ENCODE measurements at regions not wholly inside any gene's neighbourhood (a gene's known extent, or its start where the extent isn't known, plus 50 kb on each side); places are given as distances from the start of the nearest gene placed in this dataset.

DNA sequence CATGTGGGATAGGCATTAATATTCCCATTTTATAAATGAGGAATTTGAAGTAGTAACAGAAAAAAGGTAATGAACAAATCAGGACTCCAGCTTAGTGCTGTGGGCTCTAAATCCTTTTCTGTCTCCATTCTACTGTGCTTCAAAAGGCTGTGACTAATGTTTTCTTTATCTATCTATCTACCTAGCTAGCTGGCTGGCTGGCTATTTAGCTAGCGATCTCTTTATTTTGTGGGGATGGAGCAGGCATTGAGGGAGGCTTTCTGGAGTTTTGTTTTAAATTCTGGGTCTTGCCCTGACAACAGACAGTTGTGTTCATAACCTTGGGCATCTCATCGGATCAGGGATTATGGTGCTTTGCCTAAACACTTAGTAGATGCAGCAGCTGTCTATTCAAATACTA, 139.2 kb downstream of the SOX4 start:
- TF ChIP-seq, protein P1, sequence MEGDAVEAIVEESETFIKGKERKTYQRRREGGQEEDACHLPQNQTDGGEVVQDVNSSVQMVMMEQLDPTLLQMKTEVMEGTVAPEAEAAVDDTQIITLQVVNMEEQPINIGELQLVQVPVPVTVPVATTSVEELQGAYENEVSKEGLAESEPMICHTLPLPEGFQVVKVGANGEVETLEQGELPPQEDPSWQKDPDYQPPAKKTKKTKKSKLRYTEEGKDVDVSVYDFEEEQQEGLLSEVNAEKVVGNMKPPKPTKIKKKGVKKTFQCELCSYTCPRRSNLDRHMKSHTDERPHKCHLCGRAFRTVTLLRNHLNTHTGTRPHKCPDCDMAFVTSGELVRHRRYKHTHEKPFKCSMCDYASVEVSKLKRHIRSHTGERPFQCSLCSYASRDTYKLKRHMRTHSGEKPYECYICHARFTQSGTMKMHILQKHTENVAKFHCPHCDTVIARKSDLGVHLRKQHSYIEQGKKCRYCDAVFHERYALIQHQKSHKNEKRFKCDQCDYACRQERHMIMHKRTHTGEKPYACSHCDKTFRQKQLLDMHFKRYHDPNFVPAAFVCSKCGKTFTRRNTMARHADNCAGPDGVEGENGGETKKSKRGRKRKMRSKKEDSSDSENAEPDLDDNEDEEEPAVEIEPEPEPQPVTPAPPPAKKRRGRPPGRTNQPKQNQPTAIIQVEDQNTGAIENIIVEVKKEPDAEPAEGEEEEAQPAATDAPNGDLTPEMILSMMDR (IDR thresholded peaks at IDR 0.05) = no peak
- no peak for TF ChIP-seq POLR2A (IDR thresholded peaks at IDR 0.05)
